ENCODE measurements at regions not wholly inside any gene's neighbourhood (a gene's known extent, or its start where the extent isn't known, plus 50 kb on each side); places are given as distances from the start of the nearest gene placed in this dataset.

DNA sequence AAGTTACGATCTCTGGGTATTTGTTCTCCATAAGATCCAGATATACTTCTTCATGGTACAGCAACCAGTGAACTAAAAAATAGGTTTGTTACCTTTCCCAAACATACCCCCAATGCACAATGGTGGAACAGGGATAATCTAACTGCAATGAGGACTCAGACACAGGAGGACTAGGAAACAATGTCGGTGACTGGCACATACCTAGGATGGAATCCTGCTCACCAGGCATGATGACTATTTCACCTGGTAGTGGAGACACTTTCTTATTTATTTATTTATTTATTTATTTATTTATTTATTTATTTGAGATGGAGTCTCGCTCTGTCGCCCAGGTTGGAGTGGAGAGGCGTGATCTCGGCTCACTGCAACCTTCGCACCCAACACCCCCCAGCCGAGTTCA is 159.9 kb upstream of the CCNH start:
- no peak for DNase-seq (ENCODE audit: low spot score)
- no peak for TF ChIP-seq CTCF (IDR thresholded peaks at IDR 0.05; ENCODE audit: borderline replicate concordance, control extremely low read depth, extremely low read depth, insufficient read depth, missing control alignments)
- in situ Hi-C loops (cut with MboI; ENCODE audit: low sequenced_read_pairs, unreplicated experiment), result no loop called here

DNA sequence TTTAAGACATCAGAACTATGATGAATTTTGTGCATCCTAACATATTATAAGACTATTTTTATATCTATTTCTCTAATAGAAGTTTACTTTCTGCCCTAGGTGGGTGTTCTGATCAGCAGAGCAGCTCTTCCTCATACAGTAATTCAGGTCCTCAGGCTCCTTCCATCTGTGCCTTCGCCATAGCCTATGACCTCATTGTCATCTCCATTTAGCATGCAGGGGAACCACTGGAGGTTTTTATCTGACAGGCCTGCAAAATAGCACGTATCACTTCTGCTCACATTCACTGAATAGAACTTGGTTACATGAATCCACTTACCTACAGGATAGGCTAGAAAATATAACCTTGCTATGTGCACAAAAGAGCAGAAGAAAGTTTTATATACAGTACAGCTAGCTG is 159.4 kb upstream of the CCNH start:
- DNase-seq (ENCODE audit: low spot score), result peak; percentile 29
- in situ Hi-C loops (cut with MboI; ENCODE audit: low sequenced_read_pairs, unreplicated experiment), result no loop called here
- no peak for TF ChIP-seq CTCF (IDR thresholded peaks at IDR 0.05; ENCODE audit: borderline replicate concordance, control extremely low read depth, extremely low read depth, insufficient read depth, missing control alignments)

DNA sequence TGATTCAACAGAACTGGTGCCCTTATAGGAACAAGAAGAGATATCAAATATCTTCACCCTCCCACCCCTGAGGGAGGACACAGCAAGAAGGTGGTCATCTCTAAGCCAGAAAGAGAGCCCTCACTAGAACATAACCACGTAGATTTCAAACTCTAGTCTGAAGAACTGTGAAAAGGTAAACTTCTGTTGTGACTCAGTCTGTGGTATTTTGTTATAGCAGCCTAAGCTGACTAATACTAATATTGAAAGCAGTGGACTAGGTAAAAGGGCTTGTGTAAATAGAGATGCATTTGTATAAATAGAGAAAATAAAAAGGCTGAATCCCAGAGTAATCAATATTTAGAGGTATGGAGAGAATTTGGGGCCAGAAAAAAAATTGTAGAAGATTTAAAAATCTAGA is 157.6 kb upstream of the CCNH start:
- no peak for DNase-seq (ENCODE audit: low spot score)
- in situ Hi-C loops (cut with MboI; ENCODE audit: low sequenced_read_pairs, unreplicated experiment), result no loop called here
- no peak for TF ChIP-seq CTCF (IDR thresholded peaks at IDR 0.05; ENCODE audit: borderline replicate concordance, control extremely low read depth, extremely low read depth, insufficient read depth, missing control alignments)

GRCh38 chr5:87562068-87562467 is 149.3 kb upstream of the CCNH start:
- no peak for DNase-seq (ENCODE audit: low spot score)
- in situ Hi-C loops (cut with MboI; ENCODE audit: low sequenced_read_pairs, unreplicated experiment), result no loop called here
- no peak for TF ChIP-seq CTCF (IDR thresholded peaks at IDR 0.05; ENCODE audit: borderline replicate concordance, control extremely low read depth, extremely low read depth, insufficient read depth, missing control alignments)

- in situ Hi-C loops (cut with MboI; ENCODE audit: low sequenced_read_pairs, unreplicated experiment), result no loop called here
- no peak for TF ChIP-seq CTCF (IDR thresholded peaks at IDR 0.05; ENCODE audit: borderline replicate concordance, control extremely low read depth, extremely low read depth, insufficient read depth, missing control alignments)
- DNase-seq (ENCODE audit: low spot score), result no peak
Observed at GRCh38 chr5:87560528-87560927, 147.8 kb upstream of the CCNH start.

- no peak for DNase-seq (ENCODE audit: low spot score)
- in situ Hi-C loops (cut with MboI; ENCODE audit: low sequenced_read_pairs, unreplicated experiment), result no loop called here
- TF ChIP-seq CTCF (IDR thresholded peaks at IDR 0.05; ENCODE audit: borderline replicate concordance, control extremely low read depth, extremely low read depth, insufficient read depth, missing control alignments), result no peak
Observed at GRCh38 chr5:87551911-87552310, 139.2 kb upstream of the CCNH start.

DNA sequence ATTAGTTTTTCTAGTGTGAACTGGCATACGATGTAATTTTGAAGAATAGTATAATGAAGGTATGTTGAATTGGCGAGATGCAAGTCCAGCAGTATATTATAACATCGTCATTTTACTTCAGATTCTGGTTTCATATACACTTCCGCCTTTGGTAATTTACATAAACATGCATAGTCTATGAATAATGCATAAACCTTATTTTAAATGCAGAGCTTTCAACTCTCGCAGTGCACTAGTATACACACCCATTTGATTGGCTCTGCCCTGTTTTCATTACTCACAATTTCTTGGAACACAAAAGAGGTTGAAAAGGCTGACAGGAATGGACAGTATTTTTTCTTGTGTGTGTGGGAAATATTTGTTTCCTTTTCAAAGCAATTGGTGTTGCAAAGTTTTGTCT is 128.9 kb upstream of the CCNH start:
- DNase-seq (ENCODE audit: low spot score), result no peak
- TF ChIP-seq CTCF (IDR thresholded peaks at IDR 0.05; ENCODE audit: borderline replicate concordance, control extremely low read depth, extremely low read depth, insufficient read depth, missing control alignments), result no peak
- in situ Hi-C loops (cut with MboI; ENCODE audit: low sequenced_read_pairs, unreplicated experiment), result no loop called here

All from GM13976 (cell line).